IPS DF 4.7 (cell line): ENCODE measurements at regions not wholly inside any gene's neighbourhood (a gene's known extent, or its start where the extent isn't known, plus 50 kb on each side); places are given as distances from the start of the nearest gene placed in this dataset.
"Not testable (repeated sequence)": the region's sequence is repeated elsewhere in the genome, so short reads cannot be mapped to it uniquely, and the experiment has no call there.

Source experiments
- DNase-seq: peaks from one replicate; pipeline ENCODE4 v3.0.0-alpha.2; 2013; ENCODE audit warnings: low spot score; ENCODE audit errors: extremely low read depth

- DNase-seq = no peak
Observed at GRCh38 chr10:45518741-45519140, 144.7 kb downstream of the ALOX5 start.

GRCh38 chr10:45515630-45516029, 141.6 kb downstream of the ALOX5 start:
- no peak for DNase-seq

- DNase-seq = no peak
Observed at GRCh38 chr10:45514291-45515270, 140.6 kb downstream of the ALOX5 start.

GRCh38 chr10:45513551-45513950, 139.5 kb downstream of the ALOX5 start:
- DNase-seq = no peak

- not testable (repeated sequence) for DNase-seq
Observed at GRCh38 chr10:45511926-45512325, 137.9 kb downstream of the ALOX5 start.

GRCh38 chr10:45509491-45509890, 135.5 kb downstream of the ALOX5 start:
- DNase-seq = no peak

GRCh38 chr10:45505311-45505710, 131.3 kb downstream of the ALOX5 start:
- no peak for DNase-seq

- DNase-seq = no peak
Observed at GRCh38 chr10:45502458-45502857, 128.4 kb downstream of the ALOX5 start.

GRCh38 chr10:45501791-45502190, 127.8 kb downstream of the ALOX5 start:
- no peak for DNase-seq

GRCh38 chr10:45500798-45501197, 126.8 kb downstream of the ALOX5 start:
- no peak for DNase-seq

- no peak for DNase-seq
Observed at GRCh38 chr10:45500304-45500703, 126.3 kb downstream of the ALOX5 start.

GRCh38 chr10:45495438-45496152, 121.6 kb downstream of the ALOX5 start:
- DNase-seq = no peak
